ENCODE measurements at regions not wholly inside any gene's neighbourhood (a gene's known extent, or its start where the extent isn't known, plus 50 kb on each side); places are given as distances from the start of the nearest gene placed in this dataset.

DNA sequence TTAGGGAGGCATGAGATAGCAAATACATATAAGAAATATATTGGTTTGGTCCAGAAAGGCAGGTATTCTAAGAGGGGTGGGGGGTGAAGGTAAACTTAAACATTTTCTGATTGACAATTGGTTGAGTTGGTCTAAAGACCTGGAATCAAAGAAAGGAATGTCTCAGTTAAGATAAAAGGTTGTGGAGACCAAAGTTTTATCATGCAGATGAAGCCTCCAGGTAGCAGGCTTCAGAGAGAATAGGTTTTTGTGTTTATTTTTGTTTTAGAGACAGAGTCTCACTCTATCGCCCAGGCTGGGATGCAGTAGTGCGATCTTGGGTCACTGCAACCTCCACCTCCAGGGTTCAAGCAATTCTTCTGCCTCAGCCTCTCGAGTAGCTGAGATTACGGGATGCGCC is 80.5 kb downstream of the NPAP1 start:
- TF ChIP-seq CTCF (IDR thresholded peaks at IDR 0.05; ENCODE audit: low read depth, low read length, poor library complexity, severe bottlenecking) (no peak), EZH2phosphoT487 (IDR thresholded peaks at IDR 0.05; ENCODE audit: borderline replicate concordance, low read length) (no peak)

Measured in DOHH2 (cell line).